HCT116 (cell line): ENCODE measurements at regions not wholly inside any gene's neighbourhood (a gene's known extent, or its start where the extent isn't known, plus 50 kb on each side); places are given as distances from the start of the nearest gene placed in this dataset.

ENCODE experiments used
- EGR1 ChIP-seq: IDR thresholded peaks from 2 replicates; pipeline ENCODE4 v1.6.1; 2012; ENCODE audit warnings: low read depth
- EZH2 ChIP-seq: fragments of 200-600 bp; sonication (generic); IDR thresholded peaks from 2 replicates; pipeline ENCODE4 v1.6.1; 2017; ENCODE audit warnings: antibody characterized with exemption, mixed run types
- JUND ChIP-seq: IDR thresholded peaks from 2 replicates; pipeline ENCODE4 v1.6.1; 2012
- POLR2A ChIP-seq: IDR thresholded peaks from 2 replicates; pipeline ENCODE4 v1.7.0; 2011; ENCODE audit warnings: borderline replicate concordance; ENCODE audit not compliant: insufficient read depth, insufficient read length; ENCODE audit errors: extremely low read depth
- SIN3A ChIP-seq: IDR thresholded peaks from 2 replicates; pipeline ENCODE4 v1.6.1; 2012; ENCODE audit warnings: low read depth
- YY1 ChIP-seq: IDR thresholded peaks from 2 replicates; pipeline ENCODE4 v1.6.1; 2011; ENCODE audit warnings: low read length, low read depth, moderate library complexity, mild to moderate bottlenecking; ENCODE audit not compliant: insufficient replicate concordance; ENCODE audit errors: extremely low read depth
- ZFX ChIP-seq: fragments of 450-650 bp; IDR thresholded peaks from 2 replicates; pipeline ENCODE4 v1.6.1; 2017
- TF ChIP-seq, protein P1 (sequence below), 3 experiments: fragments of 200-600 bp in 1 of 3; sonication (generic) in 1 of 3; IDR thresholded peaks in 2 of 3; conservative IDR thresholded peaks in 1 of 3; 2 replicates each; pipeline ENCODE4 v1.5.1; 2012 to 2017; ENCODE audit warnings: low read depth in 2 of 3, low read length in 2 of 3, antibody characterized with exemption in 1 of 3, borderline replicate concordance in 1 of 3, control low read depth in 1 of 3, mild to moderate bottlenecking in 1 of 3, mixed read lengths in 1 of 3, mixed run types in 1 of 3, moderate library complexity in 1 of 3; ENCODE audit not compliant: insufficient read depth in 1 of 3
- TF ChIP-seq, protein P2 (sequence below): IDR thresholded peaks from 2 replicates; pipeline ENCODE4 v1.6.1; 2012; ENCODE audit warnings: low read depth

DNA sequence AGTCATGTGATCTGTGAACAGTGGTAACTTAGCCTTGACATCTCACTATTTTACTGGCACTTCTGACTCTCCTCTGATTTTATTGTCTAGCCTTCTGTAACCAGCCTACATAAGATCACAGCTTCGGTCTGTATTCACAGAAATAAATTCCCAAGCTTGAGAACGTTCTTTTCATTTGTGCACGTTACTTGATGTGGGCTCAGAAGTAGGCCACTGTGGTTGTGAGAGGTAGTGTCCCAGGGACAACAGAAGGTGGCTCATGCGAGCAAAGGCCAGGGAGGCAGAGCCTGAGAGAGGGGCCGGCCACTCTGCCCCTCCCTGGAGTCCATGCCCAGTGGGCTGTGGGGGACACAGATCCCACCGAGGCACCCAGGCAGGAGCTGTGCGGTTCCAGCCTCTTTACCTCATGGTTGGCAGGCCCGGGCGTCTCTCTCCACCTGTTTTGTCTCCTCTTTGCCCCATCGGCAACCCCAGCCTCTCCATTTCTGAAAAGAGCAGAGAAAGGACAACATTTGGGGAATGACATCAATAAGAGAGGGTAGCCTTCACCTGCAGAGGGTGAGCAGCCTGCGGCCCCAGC, 207.5 kb upstream of the CST7 start:
- no peak for TF ChIP-seq JUND
- TF ChIP-seq POLR2A: no peak
- TF ChIP-seq, protein P1, sequence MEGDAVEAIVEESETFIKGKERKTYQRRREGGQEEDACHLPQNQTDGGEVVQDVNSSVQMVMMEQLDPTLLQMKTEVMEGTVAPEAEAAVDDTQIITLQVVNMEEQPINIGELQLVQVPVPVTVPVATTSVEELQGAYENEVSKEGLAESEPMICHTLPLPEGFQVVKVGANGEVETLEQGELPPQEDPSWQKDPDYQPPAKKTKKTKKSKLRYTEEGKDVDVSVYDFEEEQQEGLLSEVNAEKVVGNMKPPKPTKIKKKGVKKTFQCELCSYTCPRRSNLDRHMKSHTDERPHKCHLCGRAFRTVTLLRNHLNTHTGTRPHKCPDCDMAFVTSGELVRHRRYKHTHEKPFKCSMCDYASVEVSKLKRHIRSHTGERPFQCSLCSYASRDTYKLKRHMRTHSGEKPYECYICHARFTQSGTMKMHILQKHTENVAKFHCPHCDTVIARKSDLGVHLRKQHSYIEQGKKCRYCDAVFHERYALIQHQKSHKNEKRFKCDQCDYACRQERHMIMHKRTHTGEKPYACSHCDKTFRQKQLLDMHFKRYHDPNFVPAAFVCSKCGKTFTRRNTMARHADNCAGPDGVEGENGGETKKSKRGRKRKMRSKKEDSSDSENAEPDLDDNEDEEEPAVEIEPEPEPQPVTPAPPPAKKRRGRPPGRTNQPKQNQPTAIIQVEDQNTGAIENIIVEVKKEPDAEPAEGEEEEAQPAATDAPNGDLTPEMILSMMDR (IDR thresholded peaks at IDR 0.05 in 2 of 3, conservative IDR thresholded peaks at IDR 0.05 in 1 of 3; ENCODE audit: borderline replicate concordance in 1 of 3, insufficient read depth in 1 of 3, low read depth in 2 of 3, low read length in 2 of 3): no peak
- no peak for TF ChIP-seq EGR1
- no peak for TF ChIP-seq ZFX
- no peak for TF ChIP-seq EZH2
- TF ChIP-seq, protein P2, sequence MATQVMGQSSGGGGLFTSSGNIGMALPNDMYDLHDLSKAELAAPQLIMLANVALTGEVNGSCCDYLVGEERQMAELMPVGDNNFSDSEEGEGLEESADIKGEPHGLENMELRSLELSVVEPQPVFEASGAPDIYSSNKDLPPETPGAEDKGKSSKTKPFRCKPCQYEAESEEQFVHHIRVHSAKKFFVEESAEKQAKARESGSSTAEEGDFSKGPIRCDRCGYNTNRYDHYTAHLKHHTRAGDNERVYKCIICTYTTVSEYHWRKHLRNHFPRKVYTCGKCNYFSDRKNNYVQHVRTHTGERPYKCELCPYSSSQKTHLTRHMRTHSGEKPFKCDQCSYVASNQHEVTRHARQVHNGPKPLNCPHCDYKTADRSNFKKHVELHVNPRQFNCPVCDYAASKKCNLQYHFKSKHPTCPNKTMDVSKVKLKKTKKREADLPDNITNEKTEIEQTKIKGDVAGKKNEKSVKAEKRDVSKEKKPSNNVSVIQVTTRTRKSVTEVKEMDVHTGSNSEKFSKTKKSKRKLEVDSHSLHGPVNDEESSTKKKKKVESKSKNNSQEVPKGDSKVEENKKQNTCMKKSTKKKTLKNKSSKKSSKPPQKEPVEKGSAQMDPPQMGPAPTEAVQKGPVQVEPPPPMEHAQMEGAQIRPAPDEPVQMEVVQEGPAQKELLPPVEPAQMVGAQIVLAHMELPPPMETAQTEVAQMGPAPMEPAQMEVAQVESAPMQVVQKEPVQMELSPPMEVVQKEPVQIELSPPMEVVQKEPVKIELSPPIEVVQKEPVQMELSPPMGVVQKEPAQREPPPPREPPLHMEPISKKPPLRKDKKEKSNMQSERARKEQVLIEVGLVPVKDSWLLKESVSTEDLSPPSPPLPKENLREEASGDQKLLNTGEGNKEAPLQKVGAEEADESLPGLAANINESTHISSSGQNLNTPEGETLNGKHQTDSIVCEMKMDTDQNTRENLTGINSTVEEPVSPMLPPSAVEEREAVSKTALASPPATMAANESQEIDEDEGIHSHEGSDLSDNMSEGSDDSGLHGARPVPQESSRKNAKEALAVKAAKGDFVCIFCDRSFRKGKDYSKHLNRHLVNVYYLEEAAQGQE: no peak
- TF ChIP-seq SIN3A: no peak
- TF ChIP-seq YY1: no peak
